ENCODE measurements at regions not wholly inside any gene's neighbourhood (a gene's known extent, or its start where the extent isn't known, plus 50 kb on each side); places are given as distances from the start of the nearest gene placed in this dataset.

- no peak for DNase-seq (ENCODE audit: low read depth)
- Histone ChIP-seq H3K36me3 (ENCODE audit: control insufficient read depth, insufficient read depth, low read length) (no peaks in the 10 kb centered on the region), H3K4me3 (ENCODE audit: low read depth, low read length) (no peak overlapping the region), H3K27me3 (ENCODE audit: control insufficient read depth, insufficient read depth, low read length) (no peaks in the 10 kb centered on the region)
- TF ChIP-seq, protein P1, sequence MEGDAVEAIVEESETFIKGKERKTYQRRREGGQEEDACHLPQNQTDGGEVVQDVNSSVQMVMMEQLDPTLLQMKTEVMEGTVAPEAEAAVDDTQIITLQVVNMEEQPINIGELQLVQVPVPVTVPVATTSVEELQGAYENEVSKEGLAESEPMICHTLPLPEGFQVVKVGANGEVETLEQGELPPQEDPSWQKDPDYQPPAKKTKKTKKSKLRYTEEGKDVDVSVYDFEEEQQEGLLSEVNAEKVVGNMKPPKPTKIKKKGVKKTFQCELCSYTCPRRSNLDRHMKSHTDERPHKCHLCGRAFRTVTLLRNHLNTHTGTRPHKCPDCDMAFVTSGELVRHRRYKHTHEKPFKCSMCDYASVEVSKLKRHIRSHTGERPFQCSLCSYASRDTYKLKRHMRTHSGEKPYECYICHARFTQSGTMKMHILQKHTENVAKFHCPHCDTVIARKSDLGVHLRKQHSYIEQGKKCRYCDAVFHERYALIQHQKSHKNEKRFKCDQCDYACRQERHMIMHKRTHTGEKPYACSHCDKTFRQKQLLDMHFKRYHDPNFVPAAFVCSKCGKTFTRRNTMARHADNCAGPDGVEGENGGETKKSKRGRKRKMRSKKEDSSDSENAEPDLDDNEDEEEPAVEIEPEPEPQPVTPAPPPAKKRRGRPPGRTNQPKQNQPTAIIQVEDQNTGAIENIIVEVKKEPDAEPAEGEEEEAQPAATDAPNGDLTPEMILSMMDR (IDR thresholded peaks at IDR 0.05; ENCODE audit: insufficient read depth, low read length, poor library complexity, severe bottlenecking): no peak
Measured at GRCh38 chr11:92154611-92155010, 70.0 kb upstream of the FAT3 start.

DNA sequence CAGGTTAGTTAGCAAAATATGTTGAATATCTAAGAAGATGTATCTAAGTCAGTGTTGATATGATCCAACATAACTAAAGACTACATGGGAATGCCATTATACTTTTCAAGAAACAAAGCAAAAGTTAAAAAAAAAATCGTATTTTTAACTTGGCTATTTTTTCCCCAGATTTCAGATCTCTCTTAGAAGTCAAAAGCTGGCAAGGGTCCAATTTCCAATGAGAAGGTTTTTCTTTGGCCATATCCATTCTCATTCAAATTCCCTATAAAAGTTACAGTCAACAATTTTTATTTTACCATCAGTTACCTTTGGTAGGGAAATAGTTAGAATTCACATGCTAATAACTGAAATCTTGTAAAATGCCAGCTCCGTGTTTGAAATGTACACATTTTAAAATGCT, 70.5 kb upstream of the FAT3 start:
- DNase-seq (ENCODE audit: low read depth): no peak
- TF ChIP-seq, protein P1 (IDR thresholded peaks at IDR 0.05; ENCODE audit: insufficient read depth, low read length, poor library complexity, severe bottlenecking): no peak

GRCh38 chr11:92153542-92153941, 71.1 kb upstream of the FAT3 start:
- no peaks in the 10 kb centered on the region for H3K27me3 ChIP-seq (ENCODE audit: control insufficient read depth, insufficient read depth, low read length)
- TF ChIP-seq, protein P1 (IDR thresholded peaks at IDR 0.05; ENCODE audit: insufficient read depth, low read length, poor library complexity, severe bottlenecking): no peak
- H3K36me3 ChIP-seq (ENCODE audit: control insufficient read depth, insufficient read depth, low read length): no peaks in the 10 kb centered on the region
- no peak overlapping the region for H3K4me3 ChIP-seq (ENCODE audit: low read depth, low read length)
- DNase-seq (ENCODE audit: low read depth): no peak

More for the DNA sequence above, 70.5 kb upstream of the FAT3 start:
- Histone ChIP-seq H3K36me3 (ENCODE audit: control insufficient read depth, insufficient read depth, low read length) (no peaks in the 10 kb centered on the region), H3K27me3 (ENCODE audit: control insufficient read depth, insufficient read depth, low read length) (no peaks in the 10 kb centered on the region), H3K4me3 (ENCODE audit: low read depth, low read length) (no peak overlapping the region)

- DNase-seq (ENCODE audit: low read depth): no peak
- Histone ChIP-seq H3K36me3 (ENCODE audit: control insufficient read depth, insufficient read depth, low read length) (no peaks in the 10 kb centered on the region), H3K4me3 (ENCODE audit: low read depth, low read length) (no peak overlapping the region), H3K27me3 (ENCODE audit: control insufficient read depth, insufficient read depth, low read length) (no peaks in the 10 kb centered on the region)
- TF ChIP-seq, protein P1 (IDR thresholded peaks at IDR 0.05; ENCODE audit: insufficient read depth, low read length, poor library complexity, severe bottlenecking): no peak
Measured at GRCh38 chr11:92152245-92152644, 72.4 kb upstream of the FAT3 start.

DNA sequence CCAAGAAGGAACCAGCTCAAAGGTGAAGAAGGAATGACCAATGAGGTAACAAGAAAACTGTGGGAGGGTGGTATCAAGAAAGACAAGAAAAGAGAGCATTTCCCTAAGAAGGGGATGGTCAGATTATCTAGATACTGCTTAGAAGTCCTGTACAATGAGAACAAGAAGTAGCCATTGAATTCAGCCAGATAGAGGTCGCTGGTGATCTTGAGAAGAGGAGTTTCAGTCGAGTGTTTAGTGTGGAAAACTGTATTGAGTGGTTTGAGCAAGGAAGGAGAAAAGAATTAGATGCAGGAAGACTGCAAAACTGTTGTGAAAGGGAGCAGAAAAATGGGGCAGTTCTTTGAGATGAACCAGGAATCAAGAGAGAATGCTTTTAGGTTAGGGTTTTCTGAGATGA, 74.6 kb upstream of the FAT3 start:
- TF ChIP-seq, protein P1 (IDR thresholded peaks at IDR 0.05; ENCODE audit: insufficient read depth, low read length, poor library complexity, severe bottlenecking): no peak
- Histone ChIP-seq H3K27me3 (ENCODE audit: control insufficient read depth, insufficient read depth, low read length) (no peaks in the 10 kb centered on the region), H3K4me3 (ENCODE audit: low read depth, low read length) (no peak overlapping the region), H3K36me3 (ENCODE audit: control insufficient read depth, insufficient read depth, low read length) (no peaks in the 10 kb centered on the region)
- DNase-seq (ENCODE audit: low read depth): no peak

GRCh38 chr11:92141725-92142124, 82.9 kb upstream of the FAT3 start:
- no peak overlapping the region for H3K4me3 ChIP-seq (ENCODE audit: low read depth, low read length)
- H3K27me3 ChIP-seq (ENCODE audit: control insufficient read depth, insufficient read depth, low read length): no peaks in the 10 kb centered on the region
- no peak for DNase-seq (ENCODE audit: low read depth)
- no peaks in the 10 kb centered on the region for H3K36me3 ChIP-seq (ENCODE audit: control insufficient read depth, insufficient read depth, low read length)
- TF ChIP-seq, protein P1 (IDR thresholded peaks at IDR 0.05; ENCODE audit: insufficient read depth, low read length, poor library complexity, severe bottlenecking): no peak

Measured in kidney epithelial cell (primary cell).